ENCODE measurements at regions not wholly inside any gene's neighbourhood (a gene's known extent, or its start where the extent isn't known, plus 50 kb on each side); places are given as distances from the start of the nearest gene placed in this dataset.

DNA sequence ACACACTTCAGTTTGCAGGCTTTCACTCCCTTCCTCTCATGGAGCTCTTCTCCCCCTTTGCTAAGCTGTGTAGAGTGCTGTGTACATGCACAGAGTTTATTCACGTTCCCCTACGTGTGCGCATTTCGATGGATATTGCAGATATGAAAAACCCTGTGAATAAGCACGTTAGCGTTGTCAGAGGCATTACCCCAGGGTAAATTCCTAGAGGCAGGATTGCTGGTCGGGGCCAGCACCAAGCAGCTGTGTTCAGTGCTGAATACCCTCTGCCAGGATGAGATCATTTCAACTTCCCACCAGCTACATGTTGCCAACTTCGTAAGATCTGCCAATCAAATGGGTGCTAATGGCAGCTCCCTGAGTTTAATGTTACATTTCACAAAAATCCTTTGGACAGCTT, 172.3 kb upstream of the PPP1R26 start:
- TF ChIP-seq, protein P1, sequence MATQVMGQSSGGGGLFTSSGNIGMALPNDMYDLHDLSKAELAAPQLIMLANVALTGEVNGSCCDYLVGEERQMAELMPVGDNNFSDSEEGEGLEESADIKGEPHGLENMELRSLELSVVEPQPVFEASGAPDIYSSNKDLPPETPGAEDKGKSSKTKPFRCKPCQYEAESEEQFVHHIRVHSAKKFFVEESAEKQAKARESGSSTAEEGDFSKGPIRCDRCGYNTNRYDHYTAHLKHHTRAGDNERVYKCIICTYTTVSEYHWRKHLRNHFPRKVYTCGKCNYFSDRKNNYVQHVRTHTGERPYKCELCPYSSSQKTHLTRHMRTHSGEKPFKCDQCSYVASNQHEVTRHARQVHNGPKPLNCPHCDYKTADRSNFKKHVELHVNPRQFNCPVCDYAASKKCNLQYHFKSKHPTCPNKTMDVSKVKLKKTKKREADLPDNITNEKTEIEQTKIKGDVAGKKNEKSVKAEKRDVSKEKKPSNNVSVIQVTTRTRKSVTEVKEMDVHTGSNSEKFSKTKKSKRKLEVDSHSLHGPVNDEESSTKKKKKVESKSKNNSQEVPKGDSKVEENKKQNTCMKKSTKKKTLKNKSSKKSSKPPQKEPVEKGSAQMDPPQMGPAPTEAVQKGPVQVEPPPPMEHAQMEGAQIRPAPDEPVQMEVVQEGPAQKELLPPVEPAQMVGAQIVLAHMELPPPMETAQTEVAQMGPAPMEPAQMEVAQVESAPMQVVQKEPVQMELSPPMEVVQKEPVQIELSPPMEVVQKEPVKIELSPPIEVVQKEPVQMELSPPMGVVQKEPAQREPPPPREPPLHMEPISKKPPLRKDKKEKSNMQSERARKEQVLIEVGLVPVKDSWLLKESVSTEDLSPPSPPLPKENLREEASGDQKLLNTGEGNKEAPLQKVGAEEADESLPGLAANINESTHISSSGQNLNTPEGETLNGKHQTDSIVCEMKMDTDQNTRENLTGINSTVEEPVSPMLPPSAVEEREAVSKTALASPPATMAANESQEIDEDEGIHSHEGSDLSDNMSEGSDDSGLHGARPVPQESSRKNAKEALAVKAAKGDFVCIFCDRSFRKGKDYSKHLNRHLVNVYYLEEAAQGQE (IDR thresholded peaks at IDR 0.05; ENCODE audit: insufficient read depth in 1 of 2, low read depth in 2 of 2, low read length in 2 of 2): no peak
- TF ChIP-seq FOXP2 (optimal IDR thresholded peaks at IDR 0.05; ENCODE audit: borderline replicate concordance, extremely low read depth, extremely low read length, insufficient read depth): no peak
- TF ChIP-seq TAF1 (IDR thresholded peaks at IDR 0.05; ENCODE audit: borderline replicate concordance, insufficient read depth, low read length): no peak
- no peak for TF ChIP-seq POLR2AphosphoS5 (IDR thresholded peaks at IDR 0.05; ENCODE audit: low read depth, low read length)
- no peak for TF ChIP-seq SIN3A (IDR thresholded peaks at IDR 0.05; ENCODE audit: borderline replicate concordance, insufficient read depth, low read length)

- TF ChIP-seq, protein P1 (IDR thresholded peaks at IDR 0.05; ENCODE audit: insufficient read depth in 1 of 2, low read depth in 2 of 2, low read length in 2 of 2): no peak
- no peak for TF ChIP-seq POLR2AphosphoS5 (IDR thresholded peaks at IDR 0.05; ENCODE audit: low read depth, low read length)
- no peak for TF ChIP-seq TAF1 (IDR thresholded peaks at IDR 0.05; ENCODE audit: borderline replicate concordance, insufficient read depth, low read length)
- TF ChIP-seq FOXP2 (optimal IDR thresholded peaks at IDR 0.05; ENCODE audit: borderline replicate concordance, extremely low read depth, extremely low read length, insufficient read depth): no peak
- no peak for TF ChIP-seq SIN3A (IDR thresholded peaks at IDR 0.05; ENCODE audit: borderline replicate concordance, insufficient read depth, low read length)
Observed at GRCh38 chr9:135308821-135309762, 170.5 kb upstream of the PPP1R26 start.

DNA sequence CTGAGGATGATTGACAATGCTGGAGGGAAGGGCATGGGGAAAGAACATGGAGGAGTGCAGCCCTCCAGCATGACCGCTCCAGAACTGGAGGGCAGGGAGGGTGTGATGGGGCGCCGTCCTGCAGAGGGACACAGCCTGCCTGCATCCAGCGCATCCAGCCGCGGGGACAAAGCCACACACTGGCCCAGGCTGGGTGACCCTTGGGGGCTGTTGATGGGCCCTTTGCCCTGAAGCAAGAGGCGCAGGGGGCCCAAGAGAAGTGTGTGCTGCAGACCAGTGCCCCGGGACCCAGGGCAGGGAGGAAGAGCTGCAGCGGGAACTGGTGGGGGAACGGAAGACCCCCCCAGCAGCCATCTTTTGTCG, 169.8 kb upstream of the PPP1R26 start:
- TF ChIP-seq, protein P1 (IDR thresholded peaks at IDR 0.05; ENCODE audit: insufficient read depth in 1 of 2, low read depth in 2 of 2, low read length in 2 of 2): no peak
- TF ChIP-seq TAF1 (IDR thresholded peaks at IDR 0.05; ENCODE audit: borderline replicate concordance, insufficient read depth, low read length) (no peak), POLR2AphosphoS5 (IDR thresholded peaks at IDR 0.05; ENCODE audit: low read depth, low read length) (no peak), SIN3A (IDR thresholded peaks at IDR 0.05; ENCODE audit: borderline replicate concordance, insufficient read depth, low read length) (no peak), FOXP2 (optimal IDR thresholded peaks at IDR 0.05; ENCODE audit: borderline replicate concordance, extremely low read depth, extremely low read length, insufficient read depth) (no peak)

- no peak for TF ChIP-seq SIN3A (IDR thresholded peaks at IDR 0.05; ENCODE audit: borderline replicate concordance, insufficient read depth, low read length)
- no peak for TF ChIP-seq FOXP2 (optimal IDR thresholded peaks at IDR 0.05; ENCODE audit: borderline replicate concordance, extremely low read depth, extremely low read length, insufficient read depth)
- TF ChIP-seq TAF1 (IDR thresholded peaks at IDR 0.05; ENCODE audit: borderline replicate concordance, insufficient read depth, low read length): no peak
- no peak for TF ChIP-seq POLR2AphosphoS5 (IDR thresholded peaks at IDR 0.05; ENCODE audit: low read depth, low read length)
- TF ChIP-seq, protein P1 (IDR thresholded peaks at IDR 0.05; ENCODE audit: insufficient read depth in 1 of 2, low read depth in 2 of 2, low read length in 2 of 2): no peak
Observed at GRCh38 chr9:135310134-135310533, 169.4 kb upstream of the PPP1R26 start.
